Astrocyte (in vitro differentiated cells and primary cell): ENCODE measurements at regions not wholly inside any gene's neighbourhood (a gene's known extent, or its start where the extent isn't known, plus 50 kb on each side); places are given as distances from the start of the nearest gene placed in this dataset.
A peak's percentile ranks its signal among the peaks of the same experiment; 100 is the strongest.

Source experiments
- DNase-seq: peaks from one replicate; pipeline ENCODE4 v3.0.0-alpha.2; 2010; ENCODE audit warnings: low read depth
- FAIRE-seq: peaks from 2 replicates; lab custom pipeline; 2011; peaks lifted over from hg19 to GRCh38; lab: Jason Lieb, UNC
- H2AFZ ChIP-seq: 2 replicates; pipeline ENCODE4 v1.6.0; 2012; ENCODE audit warnings: low read depth, low read length, inconsistent platforms
- H3K27ac ChIP-seq: 2 replicates; pipeline ENCODE4 v1.5.1; 2011; ENCODE audit warnings: low read depth, low read length, inconsistent platforms
- H3K27me3 ChIP-seq: 2 replicates; pipeline ENCODE4 v1.6.0; 2011; ENCODE audit warnings: low read length, inconsistent platforms; ENCODE audit not compliant: insufficient read depth
- H3K36me3 ChIP-seq: 2 replicates; pipeline ENCODE4 v1.5.1; 2011; ENCODE audit warnings: low read length, inconsistent platforms; ENCODE audit not compliant: insufficient read depth
- H3K4me1 ChIP-seq: 2 replicates; pipeline ENCODE4 v1.5.1; 2011; ENCODE audit warnings: low read length, inconsistent platforms; ENCODE audit not compliant: insufficient read depth
- H3K4me2 ChIP-seq: 2 replicates; pipeline ENCODE4 v1.6.0; 2012; ENCODE audit warnings: low read length, inconsistent platforms
- H3K4me3 ChIP-seq: 2 replicates; pipeline ENCODE4 v1.5.1; 2011; ENCODE audit warnings: low read depth, mild to moderate bottlenecking, low read length, inconsistent platforms; ENCODE audit not compliant: insufficient read depth
- H3K79me2 ChIP-seq: 2 replicates; pipeline ENCODE4 v1.6.0; 2012; ENCODE audit warnings: mild to moderate bottlenecking, low read length, inconsistent platforms; ENCODE audit not compliant: insufficient read depth
- H3K9ac ChIP-seq: 2 replicates; pipeline ENCODE4 v1.6.0; 2012; ENCODE audit warnings: mild to moderate bottlenecking, low read length, inconsistent platforms
- H3K9me3 ChIP-seq: 2 replicates; pipeline ENCODE4 v1.5.1; 2012; ENCODE audit warnings: low read depth, mild to moderate bottlenecking, low read length, inconsistent platforms; ENCODE audit not compliant: insufficient read depth
- H4K20me1 ChIP-seq: 2 replicates; pipeline ENCODE4 v1.6.0; 2012; ENCODE audit warnings: low read length, inconsistent platforms; ENCODE audit not compliant: insufficient read depth
- H3K27ac Mint-ChIP-seq: one replicate; pipeline ENCODE4 v1.8.0; 2021; ENCODE audit warnings: mild to moderate bottlenecking, mixed read lengths; ENCODE audit not compliant: unreplicated experiment
- H3K27me3 Mint-ChIP-seq: one replicate; pipeline ENCODE4 v1.8.0; 2021; ENCODE audit warnings: low read depth, mixed read lengths; ENCODE audit not compliant: unreplicated experiment
- H3K36me3 Mint-ChIP-seq: one replicate; pipeline ENCODE4 v1.8.0; 2021; ENCODE audit warnings: low read depth, mixed read lengths; ENCODE audit not compliant: unreplicated experiment
- H3K4me1 Mint-ChIP-seq: one replicate; pipeline ENCODE4 v1.8.0; 2021; ENCODE audit warnings: low read depth, mixed read lengths; ENCODE audit not compliant: unreplicated experiment
- H3K4me3 Mint-ChIP-seq: one replicate; pipeline ENCODE4 v1.8.0; 2021; ENCODE audit warnings: mild to moderate bottlenecking, moderate library complexity, mixed read lengths; ENCODE audit not compliant: unreplicated experiment
- H3K9me3 Mint-ChIP-seq: one replicate; pipeline ENCODE4 v1.8.0; 2021; ENCODE audit warnings: mild to moderate bottlenecking, mixed read lengths; ENCODE audit not compliant: unreplicated experiment
- EZH2 ChIP-seq: IDR thresholded peaks from 2 replicates; pipeline ENCODE4 v1.6.1; 2012; ENCODE audit warnings: mild to moderate bottlenecking, low read length, inconsistent platforms; ENCODE audit not compliant: insufficient read depth
- TF ChIP-seq, protein P1 (sequence below): IDR thresholded peaks from 2 replicates; pipeline ENCODE4 v1.5.1; 2011; ENCODE audit warnings: low read depth, mild to moderate bottlenecking, inconsistent platforms, low read length, moderate library complexity; ENCODE audit not compliant: insufficient read depth

DNA sequence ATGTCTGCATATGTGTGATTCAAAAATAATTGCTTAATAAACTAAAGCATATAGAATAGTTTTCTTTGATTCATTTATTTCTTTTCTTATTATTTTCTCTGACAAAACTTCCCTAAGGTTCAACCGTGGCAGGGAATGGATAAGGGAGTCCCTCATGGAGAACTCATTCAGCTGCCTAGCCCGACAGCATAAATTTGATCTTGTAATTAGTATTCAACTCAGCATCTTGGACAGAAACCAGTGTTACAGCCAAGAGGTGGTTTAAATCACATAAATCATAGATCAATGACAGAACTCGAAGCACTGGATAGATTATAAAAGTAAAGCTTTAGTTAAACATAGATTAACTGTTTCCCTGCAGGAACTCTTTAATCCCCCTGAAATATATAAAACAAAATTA, 174.3 kb upstream of the POU3F4 start:
- Histone ChIP-seq H3K27me3 (no peaks in the 10 kb centered on the region), H3K36me3 (no peaks in the 10 kb centered on the region), H3K4me1 (no peaks in the 10 kb centered on the region), H3K9ac (no peak overlapping the region), H3K9me3 (no peaks in the 10 kb centered on the region), H3K79me2 (no peaks in the 10 kb centered on the region), H3K27ac (no peak overlapping the region), H3K4me2 (no peak overlapping the region), H3K4me3 (no peak overlapping the region), H2AFZ (no peak overlapping the region), H4K20me1 (no peaks in the 10 kb centered on the region)
- no peak overlapping the region for H3K27ac Mint-ChIP-seq
- no peak for TF ChIP-seq EZH2
- TF ChIP-seq, protein P1, sequence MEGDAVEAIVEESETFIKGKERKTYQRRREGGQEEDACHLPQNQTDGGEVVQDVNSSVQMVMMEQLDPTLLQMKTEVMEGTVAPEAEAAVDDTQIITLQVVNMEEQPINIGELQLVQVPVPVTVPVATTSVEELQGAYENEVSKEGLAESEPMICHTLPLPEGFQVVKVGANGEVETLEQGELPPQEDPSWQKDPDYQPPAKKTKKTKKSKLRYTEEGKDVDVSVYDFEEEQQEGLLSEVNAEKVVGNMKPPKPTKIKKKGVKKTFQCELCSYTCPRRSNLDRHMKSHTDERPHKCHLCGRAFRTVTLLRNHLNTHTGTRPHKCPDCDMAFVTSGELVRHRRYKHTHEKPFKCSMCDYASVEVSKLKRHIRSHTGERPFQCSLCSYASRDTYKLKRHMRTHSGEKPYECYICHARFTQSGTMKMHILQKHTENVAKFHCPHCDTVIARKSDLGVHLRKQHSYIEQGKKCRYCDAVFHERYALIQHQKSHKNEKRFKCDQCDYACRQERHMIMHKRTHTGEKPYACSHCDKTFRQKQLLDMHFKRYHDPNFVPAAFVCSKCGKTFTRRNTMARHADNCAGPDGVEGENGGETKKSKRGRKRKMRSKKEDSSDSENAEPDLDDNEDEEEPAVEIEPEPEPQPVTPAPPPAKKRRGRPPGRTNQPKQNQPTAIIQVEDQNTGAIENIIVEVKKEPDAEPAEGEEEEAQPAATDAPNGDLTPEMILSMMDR: no peak
- no peaks in the 10 kb centered on the region for H3K27me3 Mint-ChIP-seq
- no peaks in the 10 kb centered on the region for H3K4me1 Mint-ChIP-seq
- no peaks in the 10 kb centered on the region for H3K9me3 Mint-ChIP-seq
- no peak overlapping the region for H3K4me3 Mint-ChIP-seq
- FAIRE-seq: peak; percentile 43
- no peaks in the 10 kb centered on the region for H3K36me3 Mint-ChIP-seq
- DNase-seq: no peak

DNA sequence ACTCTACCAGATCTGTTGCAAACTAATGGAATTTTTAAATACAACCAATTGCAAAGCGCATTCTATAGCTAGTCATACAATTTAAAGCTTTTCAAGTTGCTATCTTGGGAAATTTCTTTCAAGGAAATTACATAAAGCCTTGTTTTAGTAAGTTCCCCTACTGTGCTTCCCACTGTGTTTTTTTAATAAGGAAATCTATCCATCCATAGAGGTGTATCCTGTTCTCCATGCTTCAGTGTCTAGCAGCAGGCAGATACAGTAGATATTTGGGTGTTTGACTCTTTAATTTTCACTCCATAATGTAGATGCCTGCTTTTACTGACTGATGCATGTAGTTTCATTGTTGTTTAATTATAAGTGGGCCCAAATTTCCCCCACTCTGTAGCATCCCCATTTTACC, 171.6 kb upstream of the POU3F4 start:
- Mint-ChIP-seq H3K4me3 (no peak overlapping the region), H3K27ac (no peak overlapping the region), H3K27me3 (no peaks in the 10 kb centered on the region), H3K9me3 (no peaks in the 10 kb centered on the region), H3K36me3 (no peaks in the 10 kb centered on the region), H3K4me1 (no peaks in the 10 kb centered on the region)
- Histone ChIP-seq H3K27ac (no peak overlapping the region), H3K79me2 (no peaks in the 10 kb centered on the region), H3K36me3 (no peaks in the 10 kb centered on the region), H3K4me3 (no peak overlapping the region), H3K4me1 (no peaks in the 10 kb centered on the region), H3K9ac (no peak overlapping the region), H4K20me1 (no peaks in the 10 kb centered on the region), H3K27me3 (no peaks in the 10 kb centered on the region), H3K4me2 (no peak overlapping the region), H2AFZ (no peak overlapping the region), H3K9me3 (no peaks in the 10 kb centered on the region)
- FAIRE-seq (peak; percentile 94), DNase-seq (no peak)
- no peak for TF ChIP-seq EZH2
- TF ChIP-seq, protein P1: no peak

DNA sequence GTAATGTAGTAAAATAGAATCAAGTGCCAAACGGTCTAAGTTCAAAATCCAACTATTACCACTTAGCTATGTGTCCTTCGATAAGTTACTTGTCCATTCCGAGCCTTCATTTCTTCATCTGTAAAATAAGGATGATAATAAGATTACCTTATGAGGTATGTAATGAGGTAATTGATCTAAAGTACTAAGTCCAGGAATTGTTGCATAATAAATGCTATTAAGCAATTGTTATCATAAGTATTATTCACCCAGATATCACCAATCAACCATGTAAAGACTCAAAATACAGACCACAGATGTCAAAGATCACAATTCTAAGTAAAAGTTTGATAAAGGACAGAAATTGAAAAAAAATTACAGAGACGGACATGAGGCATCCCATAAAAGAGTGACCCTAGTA, 168.4 kb upstream of the POU3F4 start:
- no peak overlapping the region for H3K4me3 Mint-ChIP-seq
- Histone ChIP-seq H4K20me1 (no peaks in the 10 kb centered on the region), H3K9me3 (no peaks in the 10 kb centered on the region), H3K27me3 (no peaks in the 10 kb centered on the region), H3K79me2 (no peaks in the 10 kb centered on the region), H3K4me3 (no peak overlapping the region), H2AFZ (no peak overlapping the region), H3K4me1 (no peaks in the 10 kb centered on the region), H3K27ac (no peak overlapping the region), H3K4me2 (no peak overlapping the region), H3K9ac (no peak overlapping the region), H3K36me3 (no peaks in the 10 kb centered on the region)
- no peaks in the 10 kb centered on the region for H3K27me3 Mint-ChIP-seq
- no peaks in the 10 kb centered on the region for H3K36me3 Mint-ChIP-seq
- TF ChIP-seq, protein P1: no peak
- no peak for TF ChIP-seq EZH2
- H3K9me3 Mint-ChIP-seq: no peaks in the 10 kb centered on the region
- H3K4me1 Mint-ChIP-seq: no peaks in the 10 kb centered on the region
- DNase-seq (no peak), FAIRE-seq (peak; percentile 98)
- no peak overlapping the region for H3K27ac Mint-ChIP-seq
